ENCODE measurements at regions not wholly inside any gene's neighbourhood (a gene's known extent, or its start where the extent isn't known, plus 50 kb on each side); places are given as distances from the start of the nearest gene placed in this dataset.

- TF ChIP-seq EZH2 (IDR thresholded peaks at IDR 0.05; ENCODE audit: low read length) = no peak
- no peak for TF ChIP-seq CTCF (optimal IDR thresholded peaks at IDR 0.05 in 1 of 3, IDR thresholded peaks at IDR 0.05 in 1 of 3, conservative IDR thresholded peaks at IDR 0.05 in 1 of 3; ENCODE audit: extremely low read depth in 1 of 3, insufficient read depth in 2 of 3, low read length in 3 of 3)
- H2AFZ ChIP-seq (ENCODE audit: control insufficient read depth, low read length) = no peak overlapping the region
- H3K9me1 ChIP-seq (ENCODE audit: control insufficient read depth, extremely low read depth, insufficient read depth, low read length) = no peaks in the 10 kb centered on the region
- no peaks in the 10 kb centered on the region for H3K4me1 ChIP-seq (ENCODE audit: control insufficient read depth, extremely low read depth, insufficient read depth, low read length)
- H3K79me2 ChIP-seq (ENCODE audit: control insufficient read depth, insufficient read depth, low read length) = no peaks in the 10 kb centered on the region
- H3K36me3 ChIP-seq (ENCODE audit: control insufficient read depth in 2 of 2, extremely low read depth in 1 of 2, insufficient read depth in 2 of 2, low read length in 2 of 2) = no peaks in the 10 kb centered on the region
- H4K20me1 ChIP-seq (ENCODE audit: control insufficient read depth, extremely low read depth, insufficient read depth, low read length) = no peaks in the 10 kb centered on the region
- no peak overlapping the region for H3K9ac ChIP-seq (ENCODE audit: control insufficient read depth, extremely low read depth, insufficient read depth, low read length)
- dilution Hi-C loops (cut with MboI; ENCODE audit: extremely low pct_ligation_motif_present, low sequenced_read_pairs) = no loop called here
- no peaks in the 10 kb centered on the region for H3K27me3 ChIP-seq (ENCODE audit: control insufficient read depth, extremely low read depth, insufficient read depth, low read length)
- FAIRE-seq (no peak), DNase-seq (ENCODE audit: low read depth, low spot score) (no peak)
- H3K27ac ChIP-seq (ENCODE audit: control insufficient read depth, insufficient read depth, low read length) = no peak overlapping the region
- peaks cover 8% of the 10 kb centered on the region for H3K9me3 ChIP-seq (ENCODE audit: control insufficient read depth, low read depth, low read length)
- H3K4me2 ChIP-seq (ENCODE audit: control insufficient read depth, extremely low read depth, insufficient read depth, low read depth, low read length) = no peak overlapping the region
- no peak overlapping the region for H3K4me3 ChIP-seq (ENCODE audit: control insufficient read depth in 2 of 3, extremely low read depth in 1 of 3, insufficient read depth in 2 of 3, low read depth in 1 of 3, low read length in 3 of 3)
Measured at GRCh38 chr1:239703075-239703474, 316.7 kb downstream of the CHRM3 start.

- no peaks in the 10 kb centered on the region for H4K20me1 ChIP-seq (ENCODE audit: control insufficient read depth, extremely low read depth, insufficient read depth, low read length)
- no peak overlapping the region for H3K4me2 ChIP-seq (ENCODE audit: control insufficient read depth, extremely low read depth, insufficient read depth, low read depth, low read length)
- DNase-seq (ENCODE audit: low read depth, low spot score) (no peak), FAIRE-seq (no peak)
- no peak overlapping the region for H3K27ac ChIP-seq (ENCODE audit: control insufficient read depth, insufficient read depth, low read length)
- no peak overlapping the region for H2AFZ ChIP-seq (ENCODE audit: control insufficient read depth, low read length)
- no peak overlapping the region for H3K4me3 ChIP-seq (ENCODE audit: control insufficient read depth in 2 of 3, extremely low read depth in 1 of 3, insufficient read depth in 2 of 3, low read depth in 1 of 3, low read length in 3 of 3)
- H3K36me3 ChIP-seq (ENCODE audit: control insufficient read depth in 2 of 2, extremely low read depth in 1 of 2, insufficient read depth in 2 of 2, low read length in 2 of 2) = no peaks in the 10 kb centered on the region
- peaks cover 8% of the 10 kb centered on the region for H3K9me3 ChIP-seq (ENCODE audit: control insufficient read depth, low read depth, low read length)
- no peaks in the 10 kb centered on the region for H3K4me1 ChIP-seq (ENCODE audit: control insufficient read depth, extremely low read depth, insufficient read depth, low read length)
- H3K27me3 ChIP-seq (ENCODE audit: control insufficient read depth, extremely low read depth, insufficient read depth, low read length) = no peaks in the 10 kb centered on the region
- H3K9me1 ChIP-seq (ENCODE audit: control insufficient read depth, extremely low read depth, insufficient read depth, low read length) = no peaks in the 10 kb centered on the region
- TF ChIP-seq EZH2 (IDR thresholded peaks at IDR 0.05; ENCODE audit: low read length) = no peak
- no peaks in the 10 kb centered on the region for H3K79me2 ChIP-seq (ENCODE audit: control insufficient read depth, insufficient read depth, low read length)
- H3K9ac ChIP-seq (ENCODE audit: control insufficient read depth, extremely low read depth, insufficient read depth, low read length) = no peak overlapping the region
- dilution Hi-C loops (cut with MboI; ENCODE audit: extremely low pct_ligation_motif_present, low sequenced_read_pairs) = no loop called here
Measured at GRCh38 chr1:239706245-239706892, 320.0 kb downstream of the CHRM3 start.

GRCh38 chr1:239707615-239708014 is 321.2 kb downstream of the CHRM3 start:
- Histone ChIP-seq H3K36me3 (ENCODE audit: control insufficient read depth in 2 of 2, extremely low read depth in 1 of 2, insufficient read depth in 2 of 2, low read length in 2 of 2) (no peaks in the 10 kb centered on the region), H3K27me3 (ENCODE audit: control insufficient read depth, extremely low read depth, insufficient read depth, low read length) (no peaks in the 10 kb centered on the region), H2AFZ (ENCODE audit: control insufficient read depth, low read length) (no peak overlapping the region), H3K9me1 (ENCODE audit: control insufficient read depth, extremely low read depth, insufficient read depth, low read length) (no peaks in the 10 kb centered on the region), H3K4me1 (ENCODE audit: control insufficient read depth, extremely low read depth, insufficient read depth, low read length) (no peaks in the 10 kb centered on the region), H3K9ac (ENCODE audit: control insufficient read depth, extremely low read depth, insufficient read depth, low read length) (no peak overlapping the region), H3K27ac (ENCODE audit: control insufficient read depth, insufficient read depth, low read length) (no peak overlapping the region), H3K4me3 (ENCODE audit: control insufficient read depth in 2 of 3, extremely low read depth in 1 of 3, insufficient read depth in 2 of 3, low read depth in 1 of 3, low read length in 3 of 3) (no peak overlapping the region), H3K79me2 (ENCODE audit: control insufficient read depth, insufficient read depth, low read length) (no peaks in the 10 kb centered on the region), H4K20me1 (ENCODE audit: control insufficient read depth, extremely low read depth, insufficient read depth, low read length) (no peaks in the 10 kb centered on the region), H3K4me2 (ENCODE audit: control insufficient read depth, extremely low read depth, insufficient read depth, low read depth, low read length) (no peak overlapping the region), H3K9me3 (ENCODE audit: control insufficient read depth, low read depth, low read length) (peaks cover 6% of the 10 kb centered on the region)
- dilution Hi-C loops (cut with MboI; ENCODE audit: extremely low pct_ligation_motif_present, low sequenced_read_pairs) = no loop called here
- no peak for TF ChIP-seq CTCF (optimal IDR thresholded peaks at IDR 0.05 in 1 of 3, IDR thresholded peaks at IDR 0.05 in 1 of 3, conservative IDR thresholded peaks at IDR 0.05 in 1 of 3; ENCODE audit: extremely low read depth in 1 of 3, insufficient read depth in 2 of 3, low read length in 3 of 3)
- no peak for TF ChIP-seq EZH2 (IDR thresholded peaks at IDR 0.05; ENCODE audit: low read length)
- no peak for DNase-seq (ENCODE audit: low read depth, low spot score)
- FAIRE-seq = no peak

Data from keratinocyte (primary cell).